ENCODE measurements at regions not wholly inside any gene's neighbourhood (a gene's known extent, or its start where the extent isn't known, plus 50 kb on each side); places are given as distances from the start of the nearest gene placed in this dataset.

GRCh38 chr7:110142939-110143526 lies 947.9 kb upstream of the LRRN3 start:
- FAIRE-seq = no peak
- H3K79me2 ChIP-seq (ENCODE audit: control insufficient read depth, insufficient read depth, low read length) = no peaks in the 10 kb centered on the region
- ChIA-PET RAD21 (ENCODE audit: unreplicated experiment) (no interaction called here), SMC1A (ENCODE audit: uncharacterized antibody, unreplicated experiment) (no interaction called here), POLR2A (no interaction called here), CTCF (no interaction called here)
- no peak overlapping the region for H3K4me2 ChIP-seq (ENCODE audit: control insufficient read depth, insufficient read depth)
- H3K9me3 ChIP-seq (replicated peaks; ENCODE audit: control insufficient read depth, insufficient read depth, low read length) = no peaks in the 10 kb centered on the region
- no TSS peak for BruUV-seq (replicated peaks)
- no peaks in the 10 kb centered on the region for H3K36me3 ChIP-seq (ENCODE audit: control insufficient read depth in 2 of 2, insufficient read depth in 2 of 2, low read length in 1 of 2)
- H3K4me1 ChIP-seq (ENCODE audit: control insufficient read depth, insufficient read depth, low read length) = no peaks in the 10 kb centered on the region
- H3K27ac ChIP-seq (ENCODE audit: control insufficient read depth, insufficient read depth) = no peak overlapping the region
- no peak for DNase-seq (ENCODE audit: low read depth, low spot score)
- H2AFZ ChIP-seq (ENCODE audit: control insufficient read depth, low read depth, low read length) = no peak overlapping the region
- no peak overlapping the region for H3K9ac ChIP-seq (ENCODE audit: control insufficient read depth, insufficient read depth, low read length)
- WGBS (ENCODE audit: insufficient coverage, insufficient replicate concordance, low lambda C conversion rate, missing lambda C conversion rate) = 0% methylated on average over 1 of the region's 1 CpG
- in situ Hi-C loops (cut with MboI) (no loop called here), intact Hi-C loops (cut with micrococcal nuclease; ENCODE audit: unreplicated experiment) (no loop called here)
- no peaks in the 10 kb centered on the region for H3K27me3 ChIP-seq (replicated peaks in 1 of 2; ENCODE audit: control insufficient read depth in 2 of 2, insufficient read depth in 2 of 2, low read length in 1 of 2)
- no peaks in the 10 kb centered on the region for H4K20me1 ChIP-seq (ENCODE audit: control insufficient read depth, insufficient read depth)
- TF ChIP-seq BACH1 (IDR thresholded peaks at IDR 0.05; ENCODE audit: borderline replicate concordance) (no peak), CBX3 (IDR thresholded peaks at IDR 0.05; ENCODE audit: borderline replicate concordance, low read depth) (no peak), RELA (IDR thresholded peaks at IDR 0.05; ENCODE audit: borderline replicate concordance, partially characterized antibody) (no peak), JUND (IDR thresholded peaks at IDR 0.05; ENCODE audit: low read depth, low read length) (no peak), RAD51 (IDR thresholded peaks at IDR 0.05) (no peak), FOS (IDR thresholded peaks at IDR 0.05; ENCODE audit: borderline replicate concordance, extremely low read depth, insufficient read length) (no peak)
- no peak overlapping the region for H3K4me3 ChIP-seq
- no peak for ATAC-seq

- Histone ChIP-seq H3K27ac (ENCODE audit: control insufficient read depth, insufficient read depth) (no peak overlapping the region), H3K4me2 (ENCODE audit: control insufficient read depth, insufficient read depth) (no peak overlapping the region), H3K9me3 (replicated peaks; ENCODE audit: control insufficient read depth, insufficient read depth, low read length) (no peaks in the 10 kb centered on the region), H3K79me2 (ENCODE audit: control insufficient read depth, insufficient read depth, low read length) (no peaks in the 10 kb centered on the region), H3K9ac (ENCODE audit: control insufficient read depth, insufficient read depth, low read length) (no peak overlapping the region), H3K27me3 (replicated peaks in 1 of 2; ENCODE audit: control insufficient read depth in 2 of 2, insufficient read depth in 2 of 2, low read length in 1 of 2) (no peaks in the 10 kb centered on the region), H3K36me3 (ENCODE audit: control insufficient read depth in 2 of 2, insufficient read depth in 2 of 2, low read length in 1 of 2) (no peaks in the 10 kb centered on the region), H3K4me3 (no peak overlapping the region), H4K20me1 (ENCODE audit: control insufficient read depth, insufficient read depth) (no peaks in the 10 kb centered on the region), H3K4me1 (ENCODE audit: control insufficient read depth, insufficient read depth, low read length) (no peaks in the 10 kb centered on the region), H2AFZ (ENCODE audit: control insufficient read depth, low read depth, low read length) (no peak overlapping the region)
- SMC1A ChIA-PET (ENCODE audit: uncharacterized antibody, unreplicated experiment) = no interaction called here
- RAD21 ChIA-PET (ENCODE audit: unreplicated experiment) = no interaction called here
- intact Hi-C loops (cut with micrococcal nuclease; ENCODE audit: unreplicated experiment) (no loop called here), in situ Hi-C loops (cut with MboI) (no loop called here)
- POLR2A ChIA-PET = no interaction called here
- DNase-seq (ENCODE audit: low read depth, low spot score) (no peak), ATAC-seq (no peak), FAIRE-seq (no peak)
- WGBS (ENCODE audit: insufficient coverage, insufficient replicate concordance, low lambda C conversion rate, missing lambda C conversion rate) = 10% methylated on average over 1 of the region's 1 CpG
- CTCF ChIA-PET = no interaction called here
- no TSS peak for BruUV-seq (replicated peaks)
- TF ChIP-seq USF1 (IDR thresholded peaks at IDR 0.05; ENCODE audit: borderline replicate concordance, extremely low read length, insufficient read depth, low read depth, low read length) (no peak), GATAD2B (conservative IDR thresholded peaks at IDR 0.05; ENCODE audit: low read depth) (no peak), EZH2 (IDR thresholded peaks at IDR 0.05; ENCODE audit: borderline replicate concordance, control insufficient read depth, low read depth, low read length) (no peak), FOXM1 (IDR thresholded peaks at IDR 0.05; ENCODE audit: low read depth, low read length) (no peak), E2F4 (IDR thresholded peaks at IDR 0.05; ENCODE audit: low read depth, low read length) (no peak), SPI1 (IDR thresholded peaks at IDR 0.05; ENCODE audit: borderline replicate concordance, insufficient read depth, low read depth, low read length) (no peak), ZNF622 (IDR thresholded peaks at IDR 0.05) (no peak), MAX (IDR thresholded peaks at IDR 0.05; ENCODE audit: low read depth, low read length) (no peak), RFX5 (IDR thresholded peaks at IDR 0.05; ENCODE audit: low read depth, low read length) (no peak), SIX5 (IDR thresholded peaks at IDR 0.05; ENCODE audit: low read depth, low read length, severe bottlenecking) (no peak), ZSCAN29 (IDR thresholded peaks at IDR 0.05) (no peak), SMAD1 (IDR thresholded peaks at IDR 0.05; ENCODE audit: low read depth, partially characterized antibody) (no peak)
These were observed 946.3 kb upstream of the LRRN3 start for GRCh38 chr7:110144599-110144998.
